HG03175 (cell line): ENCODE measurements at regions not wholly inside any gene's neighbourhood (a gene's known extent, or its start where the extent isn't known, plus 50 kb on each side); places are given as distances from the start of the nearest gene placed in this dataset.

ENCODE experiments used
- ATAC-seq: cut with Tn5 transposase; IDR thresholded peaks from one replicate; pipeline ENCODE4 v1.9.1; 2021; ENCODE audit warnings: mild to moderate bottlenecking, moderate library complexity; ENCODE audit not compliant: unreplicated experiment

GRCh38 chr20:60543598-60543997 is 585.4 kb downstream of the CDH26 start:
- no peak for ATAC-seq

- no peak for ATAC-seq
These were observed 594.9 kb downstream of the CDH26 start for GRCh38 chr20:60553095-60553494.

DNA sequence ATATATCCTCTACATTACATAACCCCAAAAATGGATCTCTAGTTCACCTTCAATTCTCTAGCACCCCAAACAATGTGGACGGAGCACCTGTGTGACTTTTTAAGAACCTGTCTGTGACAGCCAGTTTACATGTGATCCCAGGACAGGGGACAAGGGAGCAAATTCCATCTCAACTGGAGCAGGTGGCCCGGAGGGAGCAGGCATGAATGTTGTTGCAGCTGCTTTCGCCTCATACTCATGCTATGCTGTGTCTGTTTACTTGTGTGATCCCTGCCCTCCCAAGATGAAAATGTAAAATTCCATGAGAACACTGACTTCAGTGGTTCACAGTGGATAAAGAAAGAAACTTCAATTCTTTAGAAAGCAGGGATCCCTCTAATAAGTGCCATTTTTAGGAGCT is 600.3 kb downstream of the CDH26 start:
- no peak for ATAC-seq

- ATAC-seq = no peak
These were observed 601.2 kb downstream of the CDH26 start for GRCh38 chr20:60559462-60559861.

DNA sequence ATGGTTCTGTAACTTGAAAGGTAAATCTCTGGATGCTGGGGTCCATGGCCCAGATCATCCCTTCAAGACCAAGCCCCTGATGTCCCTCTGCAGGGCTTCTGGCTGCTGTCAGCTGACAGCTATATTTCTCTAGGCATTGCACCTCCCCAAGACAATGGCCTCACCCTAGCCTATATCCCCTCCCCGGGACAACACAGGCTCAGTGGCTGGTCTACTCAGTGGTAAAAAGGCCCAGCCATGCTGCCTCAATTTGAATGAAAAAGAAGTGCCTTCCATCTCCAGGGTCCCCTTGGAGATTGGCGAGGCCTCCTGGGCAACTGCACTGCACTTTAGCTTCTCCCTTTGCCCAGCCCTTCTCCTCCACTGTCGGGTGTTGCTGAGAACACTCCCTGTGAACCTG is 602.8 kb downstream of the CDH26 start:
- ATAC-seq = no peak

GRCh38 chr20:60565083-60565482 is 606.9 kb downstream of the CDH26 start:
- ATAC-seq = no peak

GRCh38 chr20:60565551-60565950 is 607.3 kb downstream of the CDH26 start:
- ATAC-seq = no peak

DNA sequence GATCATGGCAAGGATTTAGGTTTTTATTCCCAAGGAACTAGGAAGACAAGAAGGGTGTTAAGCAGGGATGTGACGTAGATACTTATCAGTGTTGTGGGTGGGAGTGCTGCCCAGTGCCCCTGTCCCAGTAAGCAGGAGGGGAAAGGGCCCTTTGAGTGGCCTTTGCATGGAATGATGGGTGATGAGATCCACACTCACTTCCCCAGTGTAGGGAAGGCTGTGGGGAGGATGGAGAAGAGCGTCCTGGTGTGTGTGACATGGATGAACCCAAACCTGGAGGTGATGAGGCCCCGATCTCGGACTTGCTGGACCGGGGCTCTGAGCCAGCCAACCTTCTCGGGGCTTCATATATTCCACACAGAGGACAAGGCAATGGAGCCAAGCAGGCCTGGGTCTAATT is 610.9 kb downstream of the CDH26 start:
- ATAC-seq = no peak

- no peak for ATAC-seq
These were observed 612.5 kb downstream of the CDH26 start for GRCh38 chr20:60570481-60571277.

GRCh38 chr20:60573003-60573680 is 614.9 kb downstream of the CDH26 start:
- ATAC-seq = no peak

DNA sequence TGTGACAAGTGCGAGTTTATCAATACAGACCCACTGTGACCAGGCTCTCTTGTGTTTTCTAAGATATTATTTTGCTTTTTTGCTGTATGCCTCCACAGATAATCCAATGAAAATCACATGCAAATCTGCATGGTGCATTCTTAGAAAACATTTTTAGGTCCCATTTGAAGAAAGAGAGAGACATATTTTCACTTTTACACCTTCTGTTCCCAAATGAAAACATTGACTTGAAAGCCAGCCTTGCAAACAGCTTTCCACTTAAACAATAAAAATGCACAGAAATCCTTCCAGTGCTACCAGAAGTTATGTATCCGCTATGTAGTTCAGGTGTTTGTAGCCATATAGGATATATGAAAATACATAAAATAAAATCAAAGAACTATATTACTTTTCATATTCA is 618.0 kb downstream of the CDH26 start:
- ATAC-seq = no peak

DNA sequence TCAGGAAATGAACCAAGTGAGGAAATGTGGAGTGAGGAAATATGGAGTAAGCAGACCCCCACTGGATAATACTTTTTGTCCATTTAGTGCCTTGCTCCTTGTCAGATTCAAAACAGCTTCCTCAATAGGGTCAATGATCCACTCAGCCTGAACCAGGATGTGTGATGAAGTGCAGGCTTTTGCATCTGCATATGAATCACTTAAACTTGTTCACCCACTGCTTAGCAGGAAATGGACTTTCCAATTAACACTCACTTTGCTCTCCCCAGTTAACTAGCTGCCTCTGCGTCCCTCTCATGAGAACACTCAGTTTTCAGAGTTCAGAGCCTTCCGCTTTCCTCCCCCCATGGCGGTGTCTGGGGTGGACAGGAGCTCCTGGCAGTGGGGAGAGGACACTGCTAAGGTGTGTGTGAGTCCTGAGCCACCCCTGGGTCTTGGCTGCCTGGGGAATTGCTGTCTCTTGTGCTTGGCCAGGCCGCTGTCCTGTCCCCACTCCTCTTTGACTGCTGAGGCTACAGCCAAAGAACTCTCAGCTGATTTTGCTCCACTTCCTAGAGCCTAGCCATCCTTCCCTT is 621.8 kb downstream of the CDH26 start:
- ATAC-seq = no peak

DNA sequence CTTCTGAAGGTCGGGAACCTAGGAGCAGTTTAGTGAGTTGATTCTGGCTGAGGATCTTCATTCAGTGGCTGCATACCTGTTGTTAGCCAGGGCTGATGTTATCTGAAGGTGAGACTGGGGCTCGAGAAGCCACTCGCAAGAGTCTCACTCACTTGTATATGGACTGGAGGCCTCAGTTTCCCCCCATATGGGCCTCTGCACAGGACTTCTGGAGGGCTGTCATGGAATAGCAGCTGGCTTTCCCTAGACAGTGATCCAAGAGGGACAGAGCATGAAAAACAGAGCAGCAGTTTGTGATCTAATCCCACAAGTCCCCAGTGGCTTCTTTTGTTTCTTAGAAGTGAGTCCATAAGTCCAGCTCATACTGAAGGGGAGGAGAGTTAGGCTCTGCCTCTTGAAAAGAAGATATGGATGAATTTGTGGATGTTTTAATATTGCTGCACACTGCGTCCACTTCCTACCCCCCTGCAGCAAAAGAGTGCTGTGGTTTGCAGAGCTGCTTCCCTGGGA is 623.4 kb downstream of the CDH26 start:
- no peak for ATAC-seq

DNA sequence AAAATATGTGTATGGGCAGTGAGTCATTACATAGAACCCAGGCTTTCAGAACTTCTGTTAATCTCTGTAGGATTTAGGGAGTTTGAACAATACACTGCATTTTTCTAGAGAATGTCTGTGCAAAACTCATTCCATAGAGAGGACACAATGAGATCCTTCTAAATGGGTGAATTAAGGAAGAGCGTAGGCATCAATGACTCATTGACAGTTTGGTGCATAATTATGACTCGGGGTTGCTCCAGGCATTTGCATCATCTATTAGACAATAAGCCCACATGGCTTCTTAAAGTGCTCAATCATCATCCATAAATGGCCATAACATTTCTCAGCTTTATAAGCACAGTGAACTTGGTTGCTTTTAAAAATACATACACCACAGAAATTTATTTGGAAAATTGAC is 625.5 kb downstream of the CDH26 start:
- no peak for ATAC-seq

- ATAC-seq = no peak
These were observed 626.0 kb downstream of the CDH26 start for GRCh38 chr20:60584221-60584620.

DNA sequence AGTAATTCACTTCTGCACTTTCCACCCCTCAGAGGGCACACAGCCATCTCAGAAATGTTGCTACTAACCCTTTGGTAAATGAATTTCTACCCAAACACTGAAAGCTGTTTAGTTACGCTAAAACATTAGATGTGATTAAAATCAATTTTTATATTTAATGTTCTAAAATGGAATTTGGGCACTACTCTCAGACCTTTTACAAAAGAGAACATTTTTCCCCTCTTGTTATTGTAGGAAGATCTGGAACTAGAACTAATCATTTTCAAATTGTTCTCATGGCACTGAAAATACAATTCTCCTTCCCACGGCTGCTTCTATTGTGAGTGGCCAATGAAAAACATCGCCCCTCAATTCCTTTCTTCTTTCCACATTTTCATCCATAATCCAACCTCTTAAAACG is 627.4 kb downstream of the CDH26 start:
- no peak for ATAC-seq

DNA sequence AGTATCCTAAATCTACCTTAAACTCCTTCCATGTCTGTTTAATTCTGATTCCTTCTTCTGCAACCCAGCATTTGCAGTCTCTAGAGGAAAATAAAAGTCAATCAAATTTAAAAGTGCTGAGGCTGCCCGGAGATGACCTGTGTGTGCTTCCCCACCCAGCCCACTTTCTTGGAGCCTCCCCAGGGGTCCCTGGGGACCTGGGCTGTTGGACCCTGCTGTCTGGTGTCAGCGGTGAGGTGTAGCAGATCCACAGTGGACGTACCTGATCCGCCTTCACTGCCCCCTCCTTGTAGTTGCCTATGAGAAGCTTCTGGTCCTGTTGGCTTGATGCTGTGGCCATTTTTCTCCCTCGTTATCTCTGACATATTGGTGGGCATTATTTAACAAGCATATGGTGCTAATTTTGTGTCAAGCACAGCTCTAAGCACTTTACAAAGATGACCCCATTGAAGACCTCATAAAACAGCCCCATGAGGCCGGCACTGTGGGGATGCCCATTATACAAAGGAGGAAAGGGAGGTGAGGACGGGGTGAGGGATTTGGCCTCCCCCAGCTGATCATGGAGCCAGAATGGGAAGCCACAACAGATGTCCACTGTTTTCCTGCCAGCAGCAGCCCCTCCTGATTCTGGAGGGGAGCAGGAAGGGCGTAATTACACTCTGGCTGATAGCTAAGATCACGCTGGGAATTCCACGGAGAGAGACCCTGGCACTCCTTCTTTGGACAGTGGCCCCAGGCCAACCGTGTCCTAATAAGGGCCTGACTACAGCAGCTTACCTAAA is 628.2 kb downstream of the CDH26 start:
- no peak for ATAC-seq

- ATAC-seq = no peak
These were observed 629.8 kb downstream of the CDH26 start for GRCh38 chr20:60587986-60588385.

DNA sequence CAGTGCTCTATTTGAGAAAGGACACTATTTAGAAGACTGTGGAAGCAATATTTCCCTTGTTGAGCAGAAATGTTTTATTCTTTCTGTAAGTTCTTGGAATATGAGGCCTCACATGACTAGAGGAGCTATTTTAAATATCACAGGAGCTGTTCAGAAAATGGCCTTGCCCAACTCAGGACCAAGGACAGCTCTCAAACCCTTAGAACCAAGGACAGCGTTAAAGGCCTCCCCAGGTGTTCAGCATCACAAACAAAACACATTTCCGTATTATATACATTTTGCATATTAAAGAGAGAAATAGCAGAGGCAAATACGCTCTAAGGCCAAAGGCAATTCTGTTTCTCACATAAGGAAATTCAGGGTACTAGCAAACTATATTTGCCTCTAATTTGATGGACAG is 631.4 kb downstream of the CDH26 start:
- ATAC-seq = no peak

- ATAC-seq = no peak
These were observed 633.1 kb downstream of the CDH26 start for GRCh38 chr20:60591172-60591799.

DNA sequence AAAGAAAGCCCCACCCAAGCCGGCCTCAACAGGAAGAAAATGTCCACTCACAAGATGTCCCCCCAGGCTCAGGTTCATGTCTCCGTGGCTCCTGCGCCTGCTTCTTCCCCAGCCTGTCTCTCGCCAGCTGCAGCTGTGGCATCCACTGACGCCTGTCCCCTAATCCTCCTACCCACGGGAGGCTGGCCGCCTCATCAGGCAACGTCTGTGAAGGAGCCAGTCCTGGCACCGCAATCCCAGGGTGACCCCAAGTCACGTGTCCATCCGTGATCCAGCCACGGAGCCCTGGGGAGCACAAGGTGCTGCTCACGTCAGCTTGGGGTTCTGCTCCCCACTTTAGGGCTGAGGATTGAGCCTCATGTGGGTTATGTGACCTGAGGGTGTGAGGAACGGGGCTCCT is 640.3 kb downstream of the CDH26 start:
- no peak for ATAC-seq
